GM11168 (cell line): ENCODE measurements at regions not wholly inside any gene's neighbourhood (a gene's known extent, or its start where the extent isn't known, plus 50 kb on each side); places are given as distances from the start of the nearest gene placed in this dataset.

Experiments used
- in situ Hi-C: fragments of 300-500 bp; cut with MboI; formaldehyde crosslinking; loops from one replicate; pipeline ENCODE4 v1.12.0; 2022; ENCODE audit warnings: low sequenced_read_pairs; ENCODE audit not compliant: unreplicated experiment

DNA sequence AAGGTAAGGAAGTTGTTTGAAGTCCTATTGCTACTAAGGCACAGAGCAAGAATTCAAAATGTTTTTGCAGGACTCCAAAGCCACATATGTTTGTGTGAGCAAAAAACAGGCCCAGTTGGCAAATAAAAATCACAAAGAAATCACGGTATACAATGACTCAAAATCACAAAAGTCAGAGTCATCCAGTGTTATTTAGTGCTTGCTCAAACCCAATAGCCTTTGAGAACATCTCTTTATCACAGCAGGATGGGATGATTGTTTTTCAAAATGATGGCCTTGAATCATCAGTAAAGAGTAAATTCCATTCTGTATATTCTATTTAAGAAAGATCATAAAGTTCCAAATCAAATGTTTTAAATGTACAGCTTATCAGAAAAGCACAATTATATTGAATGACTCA, 693.9 kb downstream of the REEP3 start:
- in situ Hi-C loops, result no loop called here

DNA sequence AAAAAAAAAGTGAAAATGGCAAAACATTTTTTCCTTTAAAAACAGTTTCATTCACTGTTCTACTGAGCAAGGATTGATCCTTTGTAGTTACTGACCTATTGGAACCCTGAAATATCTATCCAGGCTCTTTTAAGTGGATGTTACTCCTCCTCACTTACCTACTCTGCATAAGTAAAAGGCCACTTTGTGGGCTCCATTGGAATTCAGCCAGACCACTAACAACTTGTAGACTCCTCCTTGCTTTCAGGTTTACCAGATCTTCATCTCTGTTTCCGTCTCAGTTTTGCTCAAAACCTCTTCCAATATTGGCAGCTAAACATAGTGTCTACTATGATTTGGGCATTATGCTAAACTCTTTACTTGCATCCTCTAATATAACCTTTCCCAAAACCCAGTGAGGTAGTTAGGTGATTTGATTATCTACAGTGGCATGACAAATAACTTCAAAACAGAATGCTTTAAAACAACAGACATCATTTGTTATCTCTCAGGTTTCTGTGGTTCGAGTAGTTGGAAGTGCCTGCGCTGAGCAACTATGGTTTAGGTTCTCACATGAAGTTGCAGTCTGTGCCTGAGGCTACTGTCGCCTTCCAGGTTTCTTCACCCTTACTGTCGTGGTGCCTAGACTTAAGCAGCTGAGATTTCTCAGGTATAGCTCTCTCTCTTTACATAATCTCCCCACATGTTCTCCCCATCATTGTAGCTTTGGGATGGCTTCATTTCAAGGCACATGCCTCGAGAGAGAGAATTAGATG, 698.2 kb downstream of the REEP3 start:
- in situ Hi-C loops, result no loop called here

DNA sequence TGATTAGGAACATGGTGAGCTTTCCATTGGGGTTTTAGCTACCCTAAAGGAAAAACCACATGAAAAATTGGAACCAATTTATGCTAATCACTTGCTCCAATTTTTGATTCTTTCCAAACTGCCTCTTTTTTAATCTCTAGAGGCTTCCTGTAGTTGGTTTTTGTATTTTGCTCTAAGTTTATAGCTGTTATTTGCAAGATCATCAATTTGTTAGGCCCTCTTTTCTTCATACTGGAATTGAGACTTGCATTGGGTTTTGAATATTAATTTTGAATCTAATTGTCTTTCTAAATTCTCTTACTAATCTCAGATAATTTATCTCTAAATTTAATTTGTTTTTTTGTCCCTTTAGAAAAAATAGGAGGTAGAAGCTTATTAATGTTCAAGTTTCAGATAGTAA, 713.3 kb downstream of the REEP3 start:
- in situ Hi-C loops, result no loop called here

DNA sequence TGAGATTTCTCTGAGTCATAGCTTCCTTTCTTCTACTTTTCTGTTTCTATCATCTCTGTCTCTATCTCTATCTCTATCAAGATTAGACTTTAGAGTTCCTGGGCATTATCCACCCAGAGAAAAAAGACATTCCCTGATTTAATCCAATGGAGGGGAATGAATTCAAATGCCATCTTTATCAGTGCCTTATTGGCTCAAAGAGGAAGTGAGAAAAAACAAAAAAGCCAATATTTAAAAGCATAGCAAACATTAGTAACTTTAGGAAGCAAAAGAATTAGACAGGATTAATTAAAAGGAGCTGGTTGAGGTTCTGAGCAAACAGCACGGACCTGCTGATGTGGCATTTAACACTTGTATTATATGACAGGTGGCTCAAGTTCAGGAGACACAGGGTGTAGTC, 736.5 kb downstream of the REEP3 start:
- in situ Hi-C loops, result no loop called here

DNA sequence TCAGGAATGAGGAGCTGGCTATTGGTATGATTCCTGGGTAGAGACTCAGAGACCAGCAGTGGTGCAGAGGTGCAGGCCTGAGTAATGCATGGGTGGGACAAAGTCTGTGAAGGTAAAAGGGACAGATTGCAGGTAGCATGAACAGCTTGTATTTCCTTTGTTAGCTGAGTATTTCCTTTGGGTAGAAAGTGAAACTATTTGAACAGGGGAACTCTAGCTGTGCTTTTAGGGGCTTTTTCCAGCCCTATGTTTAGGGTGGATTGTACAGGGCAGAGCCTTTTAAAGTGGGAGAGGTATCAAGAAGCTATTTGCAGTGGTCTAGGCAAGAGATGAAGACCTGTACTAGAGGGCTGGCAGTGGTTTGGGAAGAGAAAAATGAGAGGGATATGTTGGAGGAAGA, 739.9 kb downstream of the REEP3 start:
- in situ Hi-C loops, result no loop called here

DNA sequence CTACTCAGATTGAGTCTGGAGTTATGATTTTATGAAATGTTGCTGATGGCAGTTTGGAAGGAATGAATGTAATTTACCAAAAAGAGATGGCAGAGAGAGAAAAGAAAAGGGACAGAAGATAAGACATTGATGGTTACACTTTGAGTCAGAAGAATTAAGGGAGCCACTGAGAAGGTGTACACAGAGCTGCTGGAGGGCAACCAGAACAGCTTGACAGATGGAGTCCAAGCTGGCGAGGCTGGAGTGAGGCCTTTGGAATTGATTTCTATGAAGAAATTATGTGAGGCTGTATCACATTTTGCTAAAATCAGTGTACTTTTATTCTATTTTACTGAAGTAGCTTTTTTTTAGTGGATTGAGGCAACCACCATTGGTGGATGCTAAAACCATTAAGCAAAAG, 740.5 kb downstream of the REEP3 start:
- in situ Hi-C loops, result no loop called here

DNA sequence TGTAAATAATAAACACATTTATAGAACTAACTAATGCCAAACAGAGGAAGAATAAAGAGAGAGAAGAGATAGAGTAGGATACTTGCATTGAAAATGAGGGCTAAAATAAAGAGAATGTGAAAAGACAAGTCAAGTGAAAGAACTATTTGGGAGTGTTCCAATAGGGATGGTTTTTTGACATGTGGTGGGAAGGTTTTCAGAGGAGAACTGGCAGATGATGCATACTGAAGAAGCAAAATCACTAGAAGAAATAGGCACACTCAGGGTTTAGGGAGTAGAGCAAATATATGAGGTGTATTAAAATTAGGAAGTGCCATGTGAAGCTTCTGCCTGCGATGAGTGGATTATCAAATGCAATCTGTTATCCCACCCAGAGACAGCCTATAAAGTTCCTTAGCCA, 744.8 kb downstream of the REEP3 start:
- in situ Hi-C loops, result no loop called here

DNA sequence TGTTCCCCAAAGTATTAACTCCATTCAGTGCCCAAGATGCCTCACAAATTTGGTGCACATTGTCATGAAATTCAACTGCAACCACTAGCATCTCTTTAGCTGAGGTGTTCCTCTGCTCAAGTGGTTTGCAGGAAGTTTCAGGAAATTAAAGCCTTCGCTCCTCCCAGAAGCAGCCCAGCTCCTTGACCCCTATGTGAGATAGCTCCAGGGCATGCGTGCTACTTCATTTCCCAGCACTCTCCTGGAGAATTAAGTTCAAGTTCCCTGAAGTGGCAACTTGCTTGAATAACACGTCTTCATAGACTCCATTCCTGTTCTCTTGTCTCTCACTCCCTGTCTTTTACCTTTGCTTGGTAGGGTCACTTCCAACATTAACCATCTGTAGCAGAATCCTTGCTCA, 750.3 kb downstream of the REEP3 start:
- in situ Hi-C loops, result no loop called here

DNA sequence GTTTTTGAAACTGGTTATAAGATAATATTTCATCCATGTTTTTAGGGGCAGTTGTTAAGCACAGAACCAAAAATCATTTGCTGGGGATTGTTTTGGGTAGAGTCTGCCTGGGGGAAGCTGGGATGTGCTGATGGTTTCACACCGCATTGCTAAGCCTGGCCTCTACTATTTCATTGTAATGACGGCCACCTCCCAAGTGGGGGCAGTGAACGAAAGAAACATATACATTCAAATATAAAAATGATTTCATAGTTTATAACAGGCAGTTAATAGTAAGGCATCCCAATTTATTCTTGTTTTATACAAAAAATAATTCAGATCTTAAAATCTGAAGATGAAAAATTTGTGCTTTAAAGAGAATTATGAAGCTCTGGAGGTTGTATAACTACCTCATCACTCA, 750.8 kb downstream of the REEP3 start:
- in situ Hi-C loops, result no loop called here

DNA sequence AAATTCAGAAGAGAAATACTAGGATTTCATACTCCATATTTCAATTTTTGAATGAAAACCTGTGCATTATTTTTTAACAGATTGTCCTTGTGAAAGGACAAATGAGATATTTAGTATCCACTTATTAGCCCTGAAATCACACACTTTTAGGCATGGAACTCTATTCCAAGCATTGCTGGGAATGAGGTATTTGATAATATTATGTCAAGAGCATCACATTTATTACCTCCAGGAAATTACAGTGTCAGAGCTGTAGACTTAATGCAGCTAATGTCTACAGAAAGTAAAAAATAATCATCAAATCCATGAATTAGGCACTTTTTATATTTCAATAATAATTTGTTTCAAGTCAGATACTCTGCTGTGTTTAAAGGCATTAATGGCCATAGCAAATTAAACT, 753.8 kb downstream of the REEP3 start:
- in situ Hi-C loops, result no loop called here

DNA sequence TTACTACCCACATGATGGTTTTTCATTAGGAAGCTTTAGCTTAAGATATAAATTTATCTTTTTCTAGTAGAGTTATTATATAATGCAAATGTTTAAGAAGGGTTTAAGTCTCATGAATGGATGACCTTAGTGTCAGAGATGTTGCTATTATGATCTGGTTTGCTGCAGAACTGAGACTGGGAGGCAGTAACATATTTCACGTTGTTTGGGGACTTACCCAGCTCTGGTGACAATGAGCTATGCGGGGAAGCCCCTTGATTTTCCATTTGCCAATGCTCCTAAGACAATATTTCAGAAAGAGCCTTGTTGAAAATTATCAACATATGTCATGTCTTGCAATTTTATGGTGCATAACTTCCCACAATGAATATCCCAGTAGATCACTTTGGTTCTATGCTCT, 754.6 kb downstream of the REEP3 start:
- in situ Hi-C loops, result no loop called here

DNA sequence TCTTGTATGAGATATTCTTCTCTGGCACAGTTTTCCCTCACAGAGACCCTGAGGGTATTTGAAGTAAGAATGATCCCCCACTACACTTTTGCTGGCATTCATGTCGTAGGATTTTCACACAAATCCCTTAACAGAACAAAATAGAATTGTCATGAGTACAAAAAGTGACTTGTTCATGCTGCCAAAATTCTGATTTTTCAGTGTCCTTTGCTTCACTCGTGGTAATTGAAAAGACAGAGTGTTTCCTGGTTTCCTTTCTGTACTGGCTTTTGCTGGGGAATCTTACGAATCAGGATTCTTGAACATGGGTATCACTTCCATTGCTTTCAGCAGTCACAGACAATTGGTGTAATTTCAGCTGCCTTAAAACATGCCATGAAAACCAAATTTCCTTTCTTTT, 756.3 kb downstream of the REEP3 start:
- in situ Hi-C loops, result no loop called here

DNA sequence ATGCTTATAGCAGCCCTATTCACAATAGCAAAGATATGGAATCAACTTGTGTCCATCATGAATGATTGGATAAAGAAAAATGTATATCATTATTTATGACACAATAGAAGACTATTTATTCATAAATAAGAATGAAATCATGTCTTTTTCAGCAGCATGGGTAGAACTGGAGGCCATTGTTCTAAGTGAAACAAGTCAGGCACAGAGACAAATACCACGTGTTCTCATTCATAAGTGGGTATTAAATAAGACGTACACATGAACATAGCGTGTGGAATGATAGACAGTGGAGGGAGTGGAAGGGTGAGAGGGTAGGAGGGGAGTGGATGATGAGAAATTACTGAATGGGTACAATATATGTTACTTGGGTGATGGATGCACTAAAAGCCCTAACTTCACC, 762.4 kb downstream of the REEP3 start:
- in situ Hi-C loops, result no loop called here

DNA sequence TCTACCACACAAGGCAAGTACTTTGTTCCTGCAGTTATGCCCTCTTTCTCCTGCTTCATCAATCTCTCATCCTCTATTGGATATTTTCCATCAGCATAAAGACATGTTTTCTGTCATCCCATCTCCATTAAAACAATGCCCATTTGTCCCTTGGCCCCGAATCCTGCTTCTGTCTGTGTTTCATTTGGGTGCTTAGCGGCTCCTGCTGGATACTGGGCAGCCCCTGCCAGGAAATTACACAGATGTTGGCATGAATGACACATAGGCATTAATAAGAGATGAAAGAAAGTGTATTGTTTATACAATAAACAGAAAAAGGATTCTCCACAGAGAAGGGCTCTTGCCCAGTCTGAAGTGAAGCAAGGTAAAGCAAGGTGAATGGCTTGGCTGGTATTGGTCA, 765.3 kb downstream of the REEP3 start:
- in situ Hi-C loops, result no loop called here

DNA sequence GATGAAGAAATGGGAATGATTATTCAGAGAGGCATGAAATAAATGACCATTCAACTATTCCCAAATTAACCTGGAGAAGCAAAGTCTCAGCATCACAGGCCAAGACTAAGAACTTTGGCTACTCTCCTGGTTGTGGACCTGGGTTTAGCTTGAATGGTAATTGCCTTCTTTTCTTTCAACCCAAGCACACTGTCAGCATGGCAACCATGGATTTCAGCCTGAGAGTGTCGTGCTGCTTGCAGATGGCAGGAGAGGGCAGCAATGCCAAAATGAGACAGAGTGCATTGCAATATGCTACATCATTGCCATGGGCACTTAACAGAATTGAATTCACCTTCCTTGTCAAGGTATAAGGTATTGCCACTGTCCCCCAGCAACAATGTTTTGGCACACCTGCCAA, 767.2 kb downstream of the REEP3 start:
- in situ Hi-C loops, result no loop called here

DNA sequence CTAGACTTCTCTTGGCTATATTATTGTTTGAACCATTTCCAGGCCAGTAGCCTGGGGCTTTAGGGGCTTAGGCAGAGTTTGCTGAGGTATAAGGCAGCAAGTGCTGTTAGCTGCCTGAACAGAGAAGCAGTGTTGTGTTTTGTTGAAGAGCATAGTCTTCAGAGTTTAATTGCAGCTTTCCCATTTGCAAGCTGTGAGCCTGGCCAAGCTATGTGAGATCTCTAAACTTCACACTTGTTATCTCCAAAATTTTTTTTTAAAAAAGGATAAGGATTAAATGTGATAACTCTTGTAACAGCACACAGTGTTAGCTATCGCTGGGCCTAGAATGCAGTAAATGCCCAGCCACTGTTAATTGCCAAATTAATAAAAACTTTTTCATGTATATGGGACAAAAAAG, 782.4 kb downstream of the REEP3 start:
- in situ Hi-C loops, result no loop called here

DNA sequence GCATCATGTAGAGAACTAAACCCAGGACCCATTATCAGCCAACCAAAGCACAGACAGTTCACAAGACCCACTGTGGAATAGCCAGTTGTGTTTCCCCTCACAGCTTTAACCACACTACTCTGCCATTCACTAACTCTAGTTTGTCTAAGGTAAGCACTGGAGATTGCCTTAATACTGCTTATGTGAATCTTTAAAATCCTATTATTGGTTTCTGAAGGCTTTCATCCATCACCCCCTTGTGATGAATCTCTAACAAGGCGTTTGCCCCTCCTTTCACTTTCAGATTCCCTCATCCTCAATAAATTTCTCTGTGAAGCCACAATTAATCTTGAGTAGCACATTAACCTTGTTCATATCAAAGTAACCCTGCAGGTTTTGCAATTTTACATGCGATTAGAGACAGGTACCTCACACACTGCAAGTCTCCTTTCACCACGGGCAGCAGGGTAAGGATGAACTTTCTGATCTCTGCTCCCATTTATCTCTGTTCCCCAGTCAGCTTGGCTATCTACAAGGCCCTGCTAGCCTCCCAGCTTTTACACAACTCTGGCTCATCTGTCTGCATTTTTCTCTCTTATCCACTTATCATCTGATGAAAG, 785.6 kb downstream of the REEP3 start:
- in situ Hi-C loops, result no loop called here

DNA sequence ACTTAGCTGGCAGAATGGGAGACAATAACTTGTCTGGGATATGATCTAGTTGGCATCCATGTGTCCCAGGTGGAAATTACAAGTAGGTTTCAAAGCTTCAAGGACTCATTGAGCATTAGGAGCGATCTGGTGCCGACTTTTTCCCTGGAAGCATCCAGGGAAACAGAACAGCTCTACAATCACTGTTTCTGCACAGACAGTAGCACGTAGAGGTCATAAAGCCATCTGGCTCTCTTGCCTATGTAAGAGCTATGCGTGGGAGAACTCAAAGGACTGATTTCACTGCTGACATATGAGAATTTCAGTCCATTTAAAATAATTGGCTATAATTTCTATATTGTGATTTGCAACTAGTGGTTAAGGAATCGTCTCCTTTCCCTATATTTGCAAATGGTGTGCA, 791.7 kb downstream of the REEP3 start:
- in situ Hi-C loops, result no loop called here

DNA sequence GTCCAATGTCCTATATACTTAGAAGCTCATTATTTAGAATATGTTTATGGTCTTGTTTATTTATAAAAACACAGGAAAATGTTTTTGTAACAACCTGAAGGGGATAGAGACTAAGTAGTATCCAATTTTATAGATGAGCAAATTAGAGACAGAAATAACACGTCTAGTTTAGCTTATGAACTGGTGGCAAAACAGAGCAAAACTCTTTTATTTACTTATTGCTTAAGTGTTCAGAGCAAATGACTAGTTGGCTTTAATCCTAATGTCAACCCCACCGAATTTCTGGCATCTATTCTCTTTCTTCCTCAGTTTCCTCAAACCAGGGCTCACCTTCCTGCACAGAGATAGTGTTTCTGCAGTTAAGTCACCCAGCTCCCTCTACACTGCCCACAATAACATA, 792.8 kb downstream of the REEP3 start:
- in situ Hi-C loops, result no loop called here

DNA sequence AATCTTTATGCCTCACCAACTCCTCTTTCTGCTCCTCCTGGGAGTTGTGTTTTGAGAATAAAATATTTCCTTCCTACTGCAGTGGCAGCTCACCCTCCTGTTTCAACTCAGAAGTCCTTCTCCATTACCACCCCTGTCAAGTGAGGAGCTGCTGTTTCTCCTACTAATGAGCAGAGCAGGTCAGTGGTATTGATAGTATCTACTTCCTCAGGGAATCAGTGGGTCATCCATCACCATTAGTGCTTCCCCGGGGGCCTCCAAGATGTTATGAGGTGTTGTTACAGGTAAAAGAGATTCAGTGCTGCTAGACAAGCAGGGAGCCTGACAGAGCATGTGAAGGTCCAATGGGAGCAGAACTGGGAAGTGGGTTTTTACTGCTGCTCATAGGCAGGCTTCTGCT, 795.2 kb downstream of the REEP3 start:
- in situ Hi-C loops, result no loop called here

DNA sequence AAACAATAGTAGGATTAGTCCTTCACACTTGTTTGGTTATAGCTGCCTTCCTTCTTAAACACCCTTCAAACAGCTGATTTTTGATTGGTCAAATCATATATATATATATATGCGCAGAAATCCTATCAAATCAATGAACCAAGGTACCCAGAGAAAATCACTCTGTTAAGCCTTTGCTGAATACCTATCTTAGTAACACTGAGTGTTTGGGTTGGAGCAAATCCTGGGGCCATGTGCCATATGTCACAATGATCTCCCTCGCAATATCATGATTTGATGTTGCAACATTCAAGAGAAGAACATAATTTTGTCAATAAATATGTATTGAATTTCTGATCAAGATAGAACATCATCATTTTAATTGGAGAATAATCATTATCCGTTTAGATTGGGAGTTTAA, 795.6 kb downstream of the REEP3 start:
- in situ Hi-C loops, result no loop called here

DNA sequence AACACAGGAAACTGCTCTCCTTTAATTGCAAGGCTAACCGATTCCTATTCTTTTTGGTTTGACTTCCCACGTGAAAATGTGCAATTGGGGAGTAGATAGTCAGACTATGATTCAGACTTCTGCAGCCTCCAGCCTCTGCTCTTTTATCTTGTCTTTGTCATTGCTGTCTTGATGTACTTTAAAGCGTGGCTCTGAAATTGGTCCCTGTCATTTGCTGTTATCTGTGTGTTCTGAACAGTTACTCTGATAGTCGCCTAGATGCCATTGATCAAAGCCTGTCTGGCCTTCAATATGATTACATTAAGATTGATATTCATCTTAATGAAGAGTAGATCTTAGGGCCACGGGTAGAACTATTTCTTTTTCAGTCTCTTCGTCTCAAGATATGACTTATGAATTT, 799.2 kb downstream of the REEP3 start:
- in situ Hi-C loops, result no loop called here
